ENCODE measurements at regions not wholly inside any gene's neighbourhood (a gene's known extent, or its start where the extent isn't known, plus 50 kb on each side); places are given as distances from the start of the nearest gene placed in this dataset.
"Not testable (repeated sequence)": the region's sequence is repeated elsewhere in the genome, so short reads cannot be mapped to it uniquely, and the experiment has no call there.

- H3K27me3 ChIP-seq (ENCODE audit: control insufficient read depth in 1 of 2, insufficient read depth in 2 of 2, low read length in 2 of 2); H3K9me3 ChIP-seq (ENCODE audit: control insufficient read depth in 1 of 2, low read length in 2 of 2); H3K4me3 ChIP-seq (ENCODE audit: low read depth in 1 of 2, low read length in 2 of 2); H3K36me3 ChIP-seq (ENCODE audit: control insufficient read depth in 1 of 2, insufficient read depth in 2 of 2, low read length in 2 of 2); H3K9ac ChIP-seq (ENCODE audit: low read depth in 1 of 2, low read length in 2 of 2); H3K27ac ChIP-seq (ENCODE audit: low read depth, low read length); H3K4me1 ChIP-seq (ENCODE audit: control insufficient read depth in 1 of 2, insufficient read depth in 2 of 2, low read length in 2 of 2): not testable (repeated sequence)
These were observed 169.2 kb downstream of the ADRA2C start for GRCh38 chr4:3935406-3935805.

DNA sequence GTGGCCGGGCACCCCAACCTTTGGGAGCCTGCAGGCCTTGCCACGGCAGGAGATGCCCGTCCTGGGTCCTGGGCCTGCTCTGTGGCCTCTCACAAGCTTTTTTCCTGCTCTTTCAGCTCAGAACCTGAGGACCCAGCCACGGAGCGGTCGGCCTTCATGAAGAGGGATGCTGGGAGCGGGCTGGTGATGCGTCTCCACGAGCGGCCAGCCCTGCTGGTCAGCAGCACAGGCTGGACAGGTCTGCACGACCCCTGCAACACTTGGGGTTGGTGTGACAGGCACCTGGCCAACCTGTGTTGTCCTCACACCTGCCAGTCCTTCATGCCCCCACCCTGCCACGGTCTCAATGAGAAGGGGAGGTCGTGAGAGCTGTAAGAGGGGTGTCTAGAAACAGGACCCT lies 170.0 kb downstream of the ADRA2C start:
- no peaks in the 10 kb centered on the region for H3K36me3 ChIP-seq (ENCODE audit: control insufficient read depth in 1 of 2, insufficient read depth in 2 of 2, low read length in 2 of 2)
- H3K27me3 ChIP-seq (ENCODE audit: control insufficient read depth in 1 of 2, insufficient read depth in 2 of 2, low read length in 2 of 2), result no peaks in the 10 kb centered on the region
- H3K27ac ChIP-seq (ENCODE audit: low read depth, low read length), result no peak overlapping the region
- no peaks in the 10 kb centered on the region for H3K9me3 ChIP-seq (ENCODE audit: control insufficient read depth in 1 of 2, low read length in 2 of 2)
- no peak overlapping the region for H3K4me3 ChIP-seq (ENCODE audit: low read depth in 1 of 2, low read length in 2 of 2)
- H3K4me1 ChIP-seq (ENCODE audit: control insufficient read depth in 1 of 2, insufficient read depth in 2 of 2, low read length in 2 of 2), result no peaks in the 10 kb centered on the region
- H3K9ac ChIP-seq (ENCODE audit: low read depth in 1 of 2, low read length in 2 of 2), result no peak overlapping the region

- H3K9ac ChIP-seq (ENCODE audit: low read depth in 1 of 2, low read length in 2 of 2); H3K9me3 ChIP-seq (ENCODE audit: control insufficient read depth in 1 of 2, low read length in 2 of 2); H3K4me3 ChIP-seq (ENCODE audit: low read depth in 1 of 2, low read length in 2 of 2); H3K36me3 ChIP-seq (ENCODE audit: control insufficient read depth in 1 of 2, insufficient read depth in 2 of 2, low read length in 2 of 2); H3K4me1 ChIP-seq (ENCODE audit: control insufficient read depth in 1 of 2, insufficient read depth in 2 of 2, low read length in 2 of 2); H3K27ac ChIP-seq (ENCODE audit: low read depth, low read length); H3K27me3 ChIP-seq (ENCODE audit: control insufficient read depth in 1 of 2, insufficient read depth in 2 of 2, low read length in 2 of 2): not testable (repeated sequence)
These were observed 171.8 kb downstream of the ADRA2C start for GRCh38 chr4:3937849-3938562.

DNA sequence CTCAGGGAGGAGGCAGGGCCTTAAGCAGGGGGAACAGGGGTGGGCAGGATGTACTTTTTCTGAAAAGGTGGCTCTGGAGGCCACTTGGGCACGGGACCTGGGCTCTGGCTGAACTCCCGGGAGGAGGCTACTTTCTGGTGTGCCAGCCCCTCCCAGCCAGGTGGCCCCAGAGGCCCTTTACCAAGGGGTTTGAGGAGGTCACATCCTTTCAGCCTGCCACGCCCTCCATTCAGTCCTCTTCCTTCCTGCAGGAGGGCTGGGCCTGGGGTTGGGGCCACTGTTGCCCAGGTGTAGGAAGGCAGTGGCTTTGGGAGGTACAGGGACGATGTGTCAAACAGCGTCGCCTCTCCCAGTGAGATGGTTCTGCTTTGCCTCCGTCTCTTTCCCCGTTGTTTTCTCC lies 172.5 kb downstream of the ADRA2C start:
- not testable (repeated sequence) for H3K9ac ChIP-seq (ENCODE audit: low read depth in 1 of 2, low read length in 2 of 2); H3K4me1 ChIP-seq (ENCODE audit: control insufficient read depth in 1 of 2, insufficient read depth in 2 of 2, low read length in 2 of 2); H3K27ac ChIP-seq (ENCODE audit: low read depth, low read length); H3K9me3 ChIP-seq (ENCODE audit: control insufficient read depth in 1 of 2, low read length in 2 of 2); H3K27me3 ChIP-seq (ENCODE audit: control insufficient read depth in 1 of 2, insufficient read depth in 2 of 2, low read length in 2 of 2); H3K36me3 ChIP-seq (ENCODE audit: control insufficient read depth in 1 of 2, insufficient read depth in 2 of 2, low read length in 2 of 2); H3K4me3 ChIP-seq (ENCODE audit: low read depth in 1 of 2, low read length in 2 of 2)

DNA sequence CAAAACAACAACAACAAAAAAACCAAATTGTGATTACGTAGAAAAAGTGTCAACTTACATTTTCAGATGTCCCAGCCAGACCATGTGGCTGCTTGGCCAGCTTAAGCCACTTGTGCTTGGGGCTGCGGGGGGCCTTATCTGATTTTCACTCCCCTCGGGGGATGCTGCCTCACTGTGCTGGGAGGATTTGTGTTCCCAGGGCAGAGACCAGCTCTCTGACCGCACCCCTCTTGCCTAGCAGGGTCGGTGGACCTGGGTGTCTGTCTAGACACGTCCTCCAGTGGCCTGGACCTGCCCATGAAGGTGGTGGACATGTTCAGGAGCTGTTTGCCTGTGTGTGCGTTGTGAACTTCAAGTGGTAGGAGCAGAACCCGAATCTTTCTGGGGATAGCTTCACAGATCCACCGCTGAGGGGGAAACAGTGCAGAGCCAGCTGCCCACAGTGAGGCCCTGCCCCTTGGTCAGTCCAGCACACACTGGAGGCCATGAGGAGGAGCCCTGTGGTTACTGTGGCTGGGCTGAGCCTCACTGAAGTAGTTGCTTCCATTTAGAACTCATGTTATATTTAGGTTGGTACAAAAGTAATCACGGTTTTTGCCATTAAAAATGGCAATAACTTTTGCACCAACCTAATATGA lies 173.9 kb downstream of the ADRA2C start:
- H3K27me3 ChIP-seq (ENCODE audit: control insufficient read depth in 1 of 2, insufficient read depth in 2 of 2, low read length in 2 of 2); H3K27ac ChIP-seq (ENCODE audit: low read depth, low read length); H3K36me3 ChIP-seq (ENCODE audit: control insufficient read depth in 1 of 2, insufficient read depth in 2 of 2, low read length in 2 of 2); H3K9me3 ChIP-seq (ENCODE audit: control insufficient read depth in 1 of 2, low read length in 2 of 2); H3K9ac ChIP-seq (ENCODE audit: low read depth in 1 of 2, low read length in 2 of 2); H3K4me3 ChIP-seq (ENCODE audit: low read depth in 1 of 2, low read length in 2 of 2); H3K4me1 ChIP-seq (ENCODE audit: control insufficient read depth in 1 of 2, insufficient read depth in 2 of 2, low read length in 2 of 2): not testable (repeated sequence)

DNA sequence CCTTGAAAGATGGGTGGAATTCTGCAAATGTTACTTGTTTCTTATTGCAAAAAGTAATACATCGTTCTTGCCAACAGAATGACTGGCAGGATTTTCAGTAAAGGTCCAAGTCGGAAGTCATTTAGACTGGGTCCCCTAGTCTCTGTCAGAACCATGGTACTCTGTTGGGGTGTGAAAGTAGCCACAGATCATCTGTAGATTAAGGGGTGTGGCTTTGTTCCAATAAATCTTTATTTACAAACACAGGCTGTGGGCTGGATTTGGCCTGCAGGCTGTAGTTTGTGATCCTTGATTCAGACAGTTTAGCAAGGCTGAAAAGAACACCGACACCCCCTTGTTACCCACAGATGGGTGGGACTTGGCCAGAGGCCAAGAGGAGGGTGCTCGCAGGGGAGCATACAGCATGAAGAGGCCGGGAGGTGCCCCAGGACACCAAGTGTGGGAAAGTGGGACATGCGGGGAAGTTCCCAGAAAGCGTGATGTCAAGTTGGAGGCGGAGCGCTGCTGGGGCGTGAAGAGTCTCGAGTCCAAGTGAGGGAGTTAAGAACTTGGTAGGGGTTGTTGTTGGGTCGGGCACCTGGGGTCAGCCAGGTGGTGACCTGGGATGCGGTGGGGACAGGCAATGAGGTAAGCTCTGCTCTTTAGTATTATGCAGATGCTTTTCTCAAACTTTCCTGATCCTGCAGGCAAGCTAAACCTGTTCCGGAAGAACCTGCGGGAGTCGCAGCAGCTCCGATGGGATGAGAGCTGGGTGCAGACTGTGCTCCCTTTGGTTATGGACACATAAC lies 175.7 kb downstream of the ADRA2C start:
- H3K4me3 ChIP-seq (ENCODE audit: low read depth in 1 of 2, low read length in 2 of 2); H3K9me3 ChIP-seq (ENCODE audit: control insufficient read depth in 1 of 2, low read length in 2 of 2); H3K4me1 ChIP-seq (ENCODE audit: control insufficient read depth in 1 of 2, insufficient read depth in 2 of 2, low read length in 2 of 2); H3K36me3 ChIP-seq (ENCODE audit: control insufficient read depth in 1 of 2, insufficient read depth in 2 of 2, low read length in 2 of 2); H3K27me3 ChIP-seq (ENCODE audit: control insufficient read depth in 1 of 2, insufficient read depth in 2 of 2, low read length in 2 of 2); H3K27ac ChIP-seq (ENCODE audit: low read depth, low read length); H3K9ac ChIP-seq (ENCODE audit: low read depth in 1 of 2, low read length in 2 of 2): not testable (repeated sequence)

DNA sequence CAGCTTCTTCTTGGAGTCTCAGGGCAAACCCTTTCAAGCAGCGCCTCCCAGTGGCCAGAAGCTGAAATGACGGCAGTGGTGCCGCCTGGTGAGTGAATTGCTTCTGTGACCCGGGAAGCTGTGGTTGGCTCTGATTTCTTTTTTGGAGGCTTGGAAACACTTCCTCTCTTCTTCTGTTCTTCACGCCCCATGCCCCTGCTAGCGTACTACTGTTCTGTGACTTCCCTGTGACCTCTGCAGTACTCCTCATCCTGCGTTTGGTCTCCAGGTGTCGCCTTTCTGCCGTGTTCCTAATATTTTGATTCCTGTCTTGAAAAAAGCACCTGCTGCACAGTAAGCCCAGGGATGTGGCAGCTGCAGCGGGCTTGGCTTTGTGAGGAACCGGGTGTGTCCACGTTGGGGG lies 176.4 kb downstream of the ADRA2C start:
- not testable (repeated sequence) for H3K4me1 ChIP-seq (ENCODE audit: control insufficient read depth in 1 of 2, insufficient read depth in 2 of 2, low read length in 2 of 2); H3K27ac ChIP-seq (ENCODE audit: low read depth, low read length); H3K9me3 ChIP-seq (ENCODE audit: control insufficient read depth in 1 of 2, low read length in 2 of 2); H3K9ac ChIP-seq (ENCODE audit: low read depth in 1 of 2, low read length in 2 of 2); H3K4me3 ChIP-seq (ENCODE audit: low read depth in 1 of 2, low read length in 2 of 2); H3K36me3 ChIP-seq (ENCODE audit: control insufficient read depth in 1 of 2, insufficient read depth in 2 of 2, low read length in 2 of 2); H3K27me3 ChIP-seq (ENCODE audit: control insufficient read depth in 1 of 2, insufficient read depth in 2 of 2, low read length in 2 of 2)

GRCh38 chr4:3943051-3943450 lies 176.9 kb downstream of the ADRA2C start:
- H3K9ac ChIP-seq (ENCODE audit: low read depth in 1 of 2, low read length in 2 of 2); H3K36me3 ChIP-seq (ENCODE audit: control insufficient read depth in 1 of 2, insufficient read depth in 2 of 2, low read length in 2 of 2); H3K27ac ChIP-seq (ENCODE audit: low read depth, low read length); H3K4me3 ChIP-seq (ENCODE audit: low read depth in 1 of 2, low read length in 2 of 2); H3K9me3 ChIP-seq (ENCODE audit: control insufficient read depth in 1 of 2, low read length in 2 of 2); H3K4me1 ChIP-seq (ENCODE audit: control insufficient read depth in 1 of 2, insufficient read depth in 2 of 2, low read length in 2 of 2); H3K27me3 ChIP-seq (ENCODE audit: control insufficient read depth in 1 of 2, insufficient read depth in 2 of 2, low read length in 2 of 2): not testable (repeated sequence)

DNA sequence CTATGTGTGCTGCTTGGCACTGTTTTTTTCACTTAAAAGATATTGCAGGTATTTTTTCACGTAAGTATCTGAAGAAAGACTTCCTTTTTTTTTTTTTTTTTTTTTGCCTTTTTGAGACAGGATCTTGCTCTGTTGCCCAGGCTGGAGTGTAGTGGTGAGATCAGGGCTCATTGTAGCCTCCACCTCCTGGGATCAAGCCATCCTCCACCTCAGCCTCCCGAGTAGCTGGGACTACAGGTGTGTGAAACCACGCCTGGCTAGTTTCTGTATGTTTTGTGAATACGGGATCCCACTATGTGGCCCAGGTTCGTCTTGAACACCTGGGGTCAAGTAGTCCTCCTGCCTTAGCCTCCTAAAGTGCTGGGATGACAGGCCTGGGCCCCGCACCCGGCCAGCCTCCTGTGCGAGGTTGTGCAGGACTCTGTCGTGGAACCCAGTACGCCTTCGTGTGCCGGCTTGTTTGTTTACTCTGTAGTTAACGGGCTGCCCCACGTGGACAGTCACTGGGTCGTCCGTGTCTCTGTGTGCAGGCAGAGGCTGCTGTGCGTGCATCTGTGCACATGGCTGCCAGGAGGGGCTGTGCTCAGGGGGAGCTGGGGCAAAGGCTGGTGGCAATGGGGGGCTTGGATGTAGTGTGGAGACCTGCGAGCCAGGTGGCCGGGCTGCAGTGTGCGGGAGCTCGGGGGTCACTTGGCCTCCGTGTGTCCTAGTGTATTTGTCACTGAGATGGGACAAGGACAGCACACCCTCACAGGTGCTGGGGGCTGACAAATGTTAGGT lies 179.5 kb downstream of the ADRA2C start:
- H3K9me3 ChIP-seq (ENCODE audit: control insufficient read depth in 1 of 2, low read length in 2 of 2), result no peaks in the 10 kb centered on the region
- no peak overlapping the region for H3K4me3 ChIP-seq (ENCODE audit: low read depth in 1 of 2, low read length in 2 of 2)
- no peak overlapping the region for H3K27ac ChIP-seq (ENCODE audit: low read depth, low read length)
- H3K27me3 ChIP-seq (ENCODE audit: control insufficient read depth in 1 of 2, insufficient read depth in 2 of 2, low read length in 2 of 2), result no peaks in the 10 kb centered on the region
- H3K36me3 ChIP-seq (ENCODE audit: control insufficient read depth in 1 of 2, insufficient read depth in 2 of 2, low read length in 2 of 2), result no peaks in the 10 kb centered on the region
- no peaks in the 10 kb centered on the region for H3K4me1 ChIP-seq (ENCODE audit: control insufficient read depth in 1 of 2, insufficient read depth in 2 of 2, low read length in 2 of 2)
- H3K9ac ChIP-seq (ENCODE audit: low read depth in 1 of 2, low read length in 2 of 2), result no peak overlapping the region

GRCh38 chr4:3946553-3946952 lies 180.4 kb downstream of the ADRA2C start:
- not testable (repeated sequence) for H3K36me3 ChIP-seq (ENCODE audit: control insufficient read depth in 1 of 2, insufficient read depth in 2 of 2, low read length in 2 of 2); H3K4me3 ChIP-seq (ENCODE audit: low read depth in 1 of 2, low read length in 2 of 2); H3K27ac ChIP-seq (ENCODE audit: low read depth, low read length); H3K4me1 ChIP-seq (ENCODE audit: control insufficient read depth in 1 of 2, insufficient read depth in 2 of 2, low read length in 2 of 2); H3K9ac ChIP-seq (ENCODE audit: low read depth in 1 of 2, low read length in 2 of 2); H3K27me3 ChIP-seq (ENCODE audit: control insufficient read depth in 1 of 2, insufficient read depth in 2 of 2, low read length in 2 of 2); H3K9me3 ChIP-seq (ENCODE audit: control insufficient read depth in 1 of 2, low read length in 2 of 2)
